GM12864 (cell line): ENCODE measurements at regions not wholly inside any gene's neighbourhood (a gene's known extent, or its start where the extent isn't known, plus 50 kb on each side); places are given as distances from the start of the nearest gene placed in this dataset.

Experiments used
- DNase-seq: peaks from one replicate; pipeline ENCODE4 v3.0.0-alpha.2; 2011; ENCODE audit warnings: low read depth
- H3K4me3 ChIP-seq: 2 replicates; pipeline ENCODE4 v1.5.1; 2011; ENCODE audit warnings: mild to moderate bottlenecking, low read depth, low read length, control low read depth
- TF ChIP-seq, protein P1 (sequence below): IDR thresholded peaks from 2 replicates; pipeline ENCODE4 v1.5.1; 2011; ENCODE audit warnings: low read depth, mild to moderate bottlenecking, moderate library complexity, low read length, control low read depth, inconsistent platforms; ENCODE audit errors: missing control alignments

DNA sequence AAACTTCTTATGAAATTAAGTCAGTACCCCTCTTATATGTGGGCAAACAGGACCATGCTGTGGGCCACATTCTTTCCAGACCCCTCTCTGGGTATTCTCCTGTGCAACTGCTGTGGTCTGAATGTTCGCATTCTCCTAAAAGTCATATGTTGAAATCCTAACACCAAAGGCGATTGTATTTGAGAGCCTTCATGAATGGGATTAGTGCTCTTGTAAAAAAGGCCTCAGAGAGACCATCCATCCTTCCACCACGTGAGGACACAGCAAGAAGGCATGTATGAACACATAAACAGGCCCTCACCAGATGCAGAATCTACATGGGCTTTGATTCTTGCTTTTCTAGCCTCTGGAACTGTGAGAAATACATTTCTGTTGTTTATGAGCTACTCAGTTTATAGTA lies 68.0 kb upstream of the NAALADL2 start:
- TF ChIP-seq, protein P1, sequence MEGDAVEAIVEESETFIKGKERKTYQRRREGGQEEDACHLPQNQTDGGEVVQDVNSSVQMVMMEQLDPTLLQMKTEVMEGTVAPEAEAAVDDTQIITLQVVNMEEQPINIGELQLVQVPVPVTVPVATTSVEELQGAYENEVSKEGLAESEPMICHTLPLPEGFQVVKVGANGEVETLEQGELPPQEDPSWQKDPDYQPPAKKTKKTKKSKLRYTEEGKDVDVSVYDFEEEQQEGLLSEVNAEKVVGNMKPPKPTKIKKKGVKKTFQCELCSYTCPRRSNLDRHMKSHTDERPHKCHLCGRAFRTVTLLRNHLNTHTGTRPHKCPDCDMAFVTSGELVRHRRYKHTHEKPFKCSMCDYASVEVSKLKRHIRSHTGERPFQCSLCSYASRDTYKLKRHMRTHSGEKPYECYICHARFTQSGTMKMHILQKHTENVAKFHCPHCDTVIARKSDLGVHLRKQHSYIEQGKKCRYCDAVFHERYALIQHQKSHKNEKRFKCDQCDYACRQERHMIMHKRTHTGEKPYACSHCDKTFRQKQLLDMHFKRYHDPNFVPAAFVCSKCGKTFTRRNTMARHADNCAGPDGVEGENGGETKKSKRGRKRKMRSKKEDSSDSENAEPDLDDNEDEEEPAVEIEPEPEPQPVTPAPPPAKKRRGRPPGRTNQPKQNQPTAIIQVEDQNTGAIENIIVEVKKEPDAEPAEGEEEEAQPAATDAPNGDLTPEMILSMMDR, result no peak
- no peak for DNase-seq
- H3K4me3 ChIP-seq, result no peak overlapping the region

- no peak for DNase-seq
- no peak overlapping the region for H3K4me3 ChIP-seq
- TF ChIP-seq, protein P1, result no peak
Measured at GRCh38 chr3:174792864-174793263, 66.3 kb upstream of the NAALADL2 start.
